ENCODE measurements at regions not wholly inside any gene's neighbourhood (a gene's known extent, or its start where the extent isn't known, plus 50 kb on each side); places are given as distances from the start of the nearest gene placed in this dataset.

DNA sequence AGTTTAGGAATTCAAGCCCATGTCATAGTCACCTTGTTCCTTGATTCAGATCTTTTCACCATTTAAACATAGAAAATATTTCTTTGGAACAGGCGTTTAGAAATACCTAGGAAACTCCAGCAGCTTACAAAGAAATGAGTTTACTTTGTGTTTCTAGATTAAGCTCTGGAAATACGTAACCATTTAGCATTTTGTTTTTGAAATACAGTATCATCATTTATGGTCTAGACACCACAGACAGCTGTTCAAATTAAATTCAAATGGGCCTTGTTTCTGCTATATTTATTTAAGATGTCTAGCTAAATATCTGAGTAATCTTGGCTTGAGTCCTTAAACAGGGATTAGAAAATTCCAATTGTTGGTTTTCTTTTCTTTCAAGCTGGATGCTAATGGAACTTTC, 228.5 kb downstream of the NDFIP2 start:
- WGBS, 2 donors: 66 to 67% methylated on average over 2 of the region's 2 CpGs
- H3K9me3 ChIP-seq: no peaks in the 10 kb centered on the region
- H3K27me3 ChIP-seq: no peaks in the 10 kb centered on the region
- no peaks in the 10 kb centered on the region for H3K36me3 ChIP-seq (replicated peaks in 1 of 2; ENCODE audit: insufficient read depth in 1 of 2, low read depth in 2 of 2)
- H3K4me1 ChIP-seq: no peaks in the 10 kb centered on the region
- no peak for ATAC-seq
- no peak for DNase-seq
- TF ChIP-seq CTCF (IDR thresholded peaks at IDR 0.05): no peak
- TF ChIP-seq POLR2A (IDR thresholded peaks at IDR 0.05): no peak
- intact Hi-C loops (cut with DNase I): no loop called here
- H3K27ac ChIP-seq: no peak overlapping the region
- no peak overlapping the region for H3K4me3 ChIP-seq

GRCh38 chr13:79703772-79704171, 222.8 kb downstream of the NDFIP2 start:
- no peaks in the 10 kb centered on the region for H3K9me3 ChIP-seq
- DNase-seq (no peak), ATAC-seq (no peak)
- no peak for TF ChIP-seq POLR2A (IDR thresholded peaks at IDR 0.05)
- TF ChIP-seq CTCF (IDR thresholded peaks at IDR 0.05): no peak
- WGBS, 2 donors: 90 to 95% methylated on average over 1 of the region's 1 CpG
- intact Hi-C loops (cut with DNase I): no loop called here
- no peaks in the 10 kb centered on the region for H3K27me3 ChIP-seq
- H3K4me1 ChIP-seq: no peaks in the 10 kb centered on the region
- H3K27ac ChIP-seq: no peak overlapping the region
- no peaks in the 10 kb centered on the region for H3K36me3 ChIP-seq (replicated peaks in 1 of 2; ENCODE audit: insufficient read depth in 1 of 2, low read depth in 2 of 2)
- H3K4me3 ChIP-seq: no peak overlapping the region

GRCh38 chr13:79695754-79696153, 214.8 kb downstream of the NDFIP2 start:
- H3K36me3 ChIP-seq (replicated peaks in 1 of 2; ENCODE audit: insufficient read depth in 1 of 2, low read depth in 2 of 2): no peaks in the 10 kb centered on the region
- no peak overlapping the region for H3K4me3 ChIP-seq
- ATAC-seq (no peak), DNase-seq (no peak)
- no peaks in the 10 kb centered on the region for H3K27me3 ChIP-seq
- H3K9me3 ChIP-seq: no peaks in the 10 kb centered on the region
- H3K27ac ChIP-seq: no peak overlapping the region
- 89 to 92% methylated on average over 2 of the region's 2 CpGs for WGBS, 2 donors
- TF ChIP-seq CTCF (IDR thresholded peaks at IDR 0.05) (no peak), POLR2A (IDR thresholded peaks at IDR 0.05) (no peak)
- intact Hi-C loops (cut with DNase I): no loop called here
- H3K4me1 ChIP-seq: no peaks in the 10 kb centered on the region

DNA sequence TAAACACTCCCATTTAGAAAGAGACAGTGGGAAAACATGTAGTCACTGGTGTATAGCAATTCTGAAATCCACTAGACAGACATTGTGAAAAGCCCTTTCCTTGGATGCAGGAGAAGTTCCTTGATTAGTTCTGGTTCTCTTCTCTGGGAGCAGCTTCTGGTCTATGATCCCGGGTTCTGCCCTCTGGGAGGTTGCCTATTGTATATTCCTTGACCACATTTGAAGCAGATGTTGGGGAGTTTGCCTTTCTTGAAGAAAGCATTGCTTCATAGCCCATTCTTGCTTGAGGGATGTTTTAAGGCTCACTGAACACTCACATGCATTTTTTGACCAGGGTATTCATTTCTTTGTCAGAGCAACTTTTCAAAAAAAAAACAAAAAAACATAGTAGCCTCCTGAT, 211.9 kb downstream of the NDFIP2 start:
- intact Hi-C loops (cut with DNase I): no loop called here
- TF ChIP-seq CTCF (IDR thresholded peaks at IDR 0.05) (no peak), POLR2A (IDR thresholded peaks at IDR 0.05) (no peak)
- ATAC-seq (no peak), DNase-seq (no peak)
- no peak overlapping the region for H3K4me3 ChIP-seq
- no peak overlapping the region for H3K27ac ChIP-seq
- H3K4me1 ChIP-seq: no peaks in the 10 kb centered on the region
- no peaks in the 10 kb centered on the region for H3K36me3 ChIP-seq (replicated peaks in 1 of 2; ENCODE audit: insufficient read depth in 1 of 2, low read depth in 2 of 2)
- H3K9me3 ChIP-seq: no peaks in the 10 kb centered on the region
- no peaks in the 10 kb centered on the region for H3K27me3 ChIP-seq
- 71 to 95% methylated on average over 1 of the region's 1 CpG for WGBS, 2 donors

GRCh38 chr13:79691826-79692225, 210.9 kb downstream of the NDFIP2 start:
- intact Hi-C loops (cut with DNase I): no loop called here

More at GRCh38 chr13:79691826-79692225, 210.9 kb downstream of the NDFIP2 start:
- no peak for TF ChIP-seq CTCF (IDR thresholded peaks at IDR 0.05)
- no peak for TF ChIP-seq POLR2A (IDR thresholded peaks at IDR 0.05)
- Histone ChIP-seq H3K27me3 (no peaks in the 10 kb centered on the region), H3K4me1 (no peaks in the 10 kb centered on the region), H3K9me3 (no peaks in the 10 kb centered on the region), H3K27ac (no peak overlapping the region), H3K36me3 (replicated peaks in 1 of 2; ENCODE audit: insufficient read depth in 1 of 2, low read depth in 2 of 2) (no peaks in the 10 kb centered on the region), H3K4me3 (no peak overlapping the region)
- no peak for DNase-seq
- 85 to 93% methylated on average over 3 of the region's 3 CpGs for WGBS, 2 donors
- ATAC-seq: no peak
